ENCODE measurements at regions not wholly inside any gene's neighbourhood (a gene's known extent, or its start where the extent isn't known, plus 50 kb on each side); places are given as distances from the start of the nearest gene placed in this dataset.

GRCh38 chr20:18985551-18985950 lies 172.0 kb downstream of the SCP2D1 start:
- H3K27ac ChIP-seq (ENCODE audit: low read depth, low read length), result no peak overlapping the region

GRCh38 chr20:18986146-18986830 lies 172.7 kb downstream of the SCP2D1 start:
- POLR2A ChIA-PET, result no interaction called here
- ATAC-seq, result no peak
- CTCF ChIA-PET, result no interaction called here
- H3K9ac ChIP-seq (ENCODE audit: low read length), result no peak overlapping the region
- no peak overlapping the region for H3K4me3 ChIP-seq (replicated peaks in 1 of 2; ENCODE audit: low read depth in 1 of 2, low read length in 2 of 2)
- intact Hi-C loops (cut with micrococcal nuclease), result no loop called here
- H3K27ac ChIP-seq (ENCODE audit: low read depth, low read length), result no peak overlapping the region
- H3K9me2 ChIP-seq (ENCODE audit: insufficient read depth), result no peaks in the 10 kb centered on the region
- H3K4me2 ChIP-seq (ENCODE audit: low read length), result no peak overlapping the region
- H2AFZ ChIP-seq (ENCODE audit: low read depth, low read length, poor library complexity, severe bottlenecking), result no peak overlapping the region
- TF ChIP-seq, protein P1, sequence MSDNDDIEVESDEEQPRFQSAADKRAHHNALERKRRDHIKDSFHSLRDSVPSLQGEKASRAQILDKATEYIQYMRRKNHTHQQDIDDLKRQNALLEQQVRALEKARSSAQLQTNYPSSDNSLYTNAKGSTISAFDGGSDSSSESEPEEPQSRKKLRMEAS (IDR thresholded peaks at IDR 0.05), result no peak
- TF ChIP-seq ELF1 (IDR thresholded peaks at IDR 0.05; ENCODE audit: borderline replicate concordance, low read depth), result no peak
- TF ChIP-seq CEBPB (IDR thresholded peaks at IDR 0.05; ENCODE audit: low read depth), result no peak
- TF ChIP-seq EZH2 (IDR thresholded peaks at IDR 0.05), result no peak
- TF ChIP-seq POLR2A (IDR thresholded peaks at IDR 0.05; ENCODE audit: borderline replicate concordance, extremely low read depth, insufficient read depth, insufficient read length), result no peak
- TF ChIP-seq FOSL1 (IDR thresholded peaks at IDR 0.05; ENCODE audit: low read depth), result no peak
- no peak for TF ChIP-seq TCF7L2 (IDR thresholded peaks at IDR 0.05; ENCODE audit: borderline replicate concordance, extremely low read depth, insufficient read depth, insufficient read length)
- RAD21 ChIA-PET (ENCODE audit: low non-redundant PET in 1 of 2, low total read pairs in 2 of 2, uncharacterized antibody in 2 of 2, unreplicated experiment in 2 of 2), result no interaction called here
- BruUV-seq (replicated peaks), result no TSS peak
- no peaks in the 10 kb centered on the region for H3K9me3 ChIP-seq (ENCODE audit: control insufficient read depth in 1 of 2, insufficient read depth in 1 of 2, low read depth in 1 of 2, low read length in 2 of 2)
- no peaks in the 10 kb centered on the region for H3K27me3 ChIP-seq (ENCODE audit: insufficient read depth, low read length)
- no peak for DNase-seq (ENCODE audit: low read depth, low spot score)
- H3K79me2 ChIP-seq (ENCODE audit: insufficient read depth, low read length), result no peaks in the 10 kb centered on the region
- no peaks in the 10 kb centered on the region for H4K20me1 ChIP-seq (ENCODE audit: insufficient read depth)
- H3K36me3 ChIP-seq (ENCODE audit: control insufficient read depth in 1 of 2, insufficient read depth in 2 of 2, low read length in 2 of 2), result no peaks in the 10 kb centered on the region
- no peaks in the 10 kb centered on the region for H3K4me1 ChIP-seq (ENCODE audit: control insufficient read depth in 1 of 2, insufficient read depth in 2 of 2, low read length in 2 of 2)

More at GRCh38 chr20:18985551-18985950, 172.0 kb downstream of the SCP2D1 start:
- no peaks in the 10 kb centered on the region for H3K4me1 ChIP-seq (ENCODE audit: control insufficient read depth in 1 of 2, insufficient read depth in 2 of 2, low read length in 2 of 2)
- no peak overlapping the region for H2AFZ ChIP-seq (ENCODE audit: low read depth, low read length, poor library complexity, severe bottlenecking)
- ChIA-PET RAD21 (ENCODE audit: low non-redundant PET in 1 of 2, low total read pairs in 2 of 2, uncharacterized antibody in 2 of 2, unreplicated experiment in 2 of 2) (no interaction called here), CTCF (no interaction called here), POLR2A (no interaction called here)
- no peaks in the 10 kb centered on the region for H4K20me1 ChIP-seq (ENCODE audit: insufficient read depth)
- H3K36me3 ChIP-seq (ENCODE audit: control insufficient read depth in 1 of 2, insufficient read depth in 2 of 2, low read length in 2 of 2), result no peaks in the 10 kb centered on the region
- no peak overlapping the region for H3K4me3 ChIP-seq (replicated peaks in 1 of 2; ENCODE audit: low read depth in 1 of 2, low read length in 2 of 2)
- TF ChIP-seq EZH2 (IDR thresholded peaks at IDR 0.05), result no peak
- TF ChIP-seq SRF (IDR thresholded peaks at IDR 0.05; ENCODE audit: low read depth), result no peak
- no peak for TF ChIP-seq EZH2phosphoT487 (IDR thresholded peaks at IDR 0.05; ENCODE audit: borderline replicate concordance)
- TF ChIP-seq, protein P1 (IDR thresholded peaks at IDR 0.05), result no peak
- TF ChIP-seq TCF7L2 (IDR thresholded peaks at IDR 0.05; ENCODE audit: borderline replicate concordance, extremely low read depth, insufficient read depth, insufficient read length), result no peak
- no peaks in the 10 kb centered on the region for H3K9me3 ChIP-seq (ENCODE audit: control insufficient read depth in 1 of 2, insufficient read depth in 1 of 2, low read depth in 1 of 2, low read length in 2 of 2)
- BruUV-seq (replicated peaks), result no TSS peak
- DNase-seq (ENCODE audit: low read depth, low spot score) (no peak), ATAC-seq (no peak)
- intact Hi-C loops (cut with micrococcal nuclease), result no loop called here
- H3K79me2 ChIP-seq (ENCODE audit: insufficient read depth, low read length), result no peaks in the 10 kb centered on the region
- no peak overlapping the region for H3K9ac ChIP-seq (ENCODE audit: low read length)
- H3K4me2 ChIP-seq (ENCODE audit: low read length), result no peak overlapping the region
- H3K27me3 ChIP-seq (ENCODE audit: insufficient read depth, low read length), result no peaks in the 10 kb centered on the region
- H3K9me2 ChIP-seq (ENCODE audit: insufficient read depth), result no peaks in the 10 kb centered on the region
